Endothelial cell of hepatic sinusoid (primary cell): ENCODE measurements at regions not wholly inside any gene's neighbourhood (a gene's known extent, or its start where the extent isn't known, plus 50 kb on each side); places are given as distances from the start of the nearest gene placed in this dataset.

Experiments used
- in situ Hi-C: cut with HindIII; loops from 2 replicates; pipeline ENCODE4 v1.10.0; 2017; ENCODE audit warnings: low sequenced_read_pairs

DNA sequence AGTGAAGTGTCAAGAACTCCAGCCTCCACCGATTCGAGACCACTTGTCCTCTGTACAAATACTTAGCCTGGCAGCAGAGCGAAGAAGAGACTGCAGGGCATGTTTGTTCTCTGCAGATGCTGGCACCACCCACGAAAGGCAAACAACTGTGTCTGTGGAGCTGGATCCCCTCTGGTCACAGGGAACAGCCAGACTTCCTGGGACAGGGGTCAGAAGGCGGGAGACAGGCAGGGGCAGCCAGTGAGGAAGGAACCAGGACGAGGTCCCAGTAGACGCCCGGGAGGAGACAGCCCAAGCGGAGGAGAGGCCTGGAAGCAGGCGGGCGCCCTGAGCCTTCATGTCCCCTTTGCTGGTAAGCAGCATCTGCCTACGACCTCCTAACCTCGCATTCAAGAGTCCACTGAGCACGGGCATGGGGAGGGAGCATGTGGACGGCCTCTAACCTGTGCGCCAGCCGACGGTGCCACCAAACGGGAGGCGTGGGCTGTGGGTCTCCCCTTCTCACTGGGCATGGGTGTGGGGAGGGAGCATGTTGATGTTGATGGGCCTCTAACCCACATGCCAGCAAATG is 265.5 kb downstream of the DLL1 start:
- in situ Hi-C loops, result no loop called here

DNA sequence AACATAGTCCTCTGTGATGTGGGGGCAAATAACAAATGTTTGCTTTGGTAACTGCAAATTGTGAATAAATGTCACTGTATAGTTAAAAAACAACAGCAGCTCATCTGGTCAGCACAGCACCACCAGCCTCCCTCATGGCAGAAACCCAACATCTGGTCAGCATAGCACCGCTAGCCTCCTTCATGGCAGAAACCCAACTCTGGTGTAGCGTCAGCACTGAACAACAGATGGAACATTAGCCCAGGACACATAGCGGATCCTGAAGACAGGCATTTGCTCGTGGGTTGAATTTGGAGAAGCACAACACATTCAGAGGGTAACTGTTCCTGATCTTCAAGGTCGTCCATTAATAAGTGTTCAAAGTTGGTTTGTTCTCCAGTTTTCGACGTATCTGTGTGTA is 265.9 kb downstream of the DLL1 start:
- in situ Hi-C loops, result no loop called here

DNA sequence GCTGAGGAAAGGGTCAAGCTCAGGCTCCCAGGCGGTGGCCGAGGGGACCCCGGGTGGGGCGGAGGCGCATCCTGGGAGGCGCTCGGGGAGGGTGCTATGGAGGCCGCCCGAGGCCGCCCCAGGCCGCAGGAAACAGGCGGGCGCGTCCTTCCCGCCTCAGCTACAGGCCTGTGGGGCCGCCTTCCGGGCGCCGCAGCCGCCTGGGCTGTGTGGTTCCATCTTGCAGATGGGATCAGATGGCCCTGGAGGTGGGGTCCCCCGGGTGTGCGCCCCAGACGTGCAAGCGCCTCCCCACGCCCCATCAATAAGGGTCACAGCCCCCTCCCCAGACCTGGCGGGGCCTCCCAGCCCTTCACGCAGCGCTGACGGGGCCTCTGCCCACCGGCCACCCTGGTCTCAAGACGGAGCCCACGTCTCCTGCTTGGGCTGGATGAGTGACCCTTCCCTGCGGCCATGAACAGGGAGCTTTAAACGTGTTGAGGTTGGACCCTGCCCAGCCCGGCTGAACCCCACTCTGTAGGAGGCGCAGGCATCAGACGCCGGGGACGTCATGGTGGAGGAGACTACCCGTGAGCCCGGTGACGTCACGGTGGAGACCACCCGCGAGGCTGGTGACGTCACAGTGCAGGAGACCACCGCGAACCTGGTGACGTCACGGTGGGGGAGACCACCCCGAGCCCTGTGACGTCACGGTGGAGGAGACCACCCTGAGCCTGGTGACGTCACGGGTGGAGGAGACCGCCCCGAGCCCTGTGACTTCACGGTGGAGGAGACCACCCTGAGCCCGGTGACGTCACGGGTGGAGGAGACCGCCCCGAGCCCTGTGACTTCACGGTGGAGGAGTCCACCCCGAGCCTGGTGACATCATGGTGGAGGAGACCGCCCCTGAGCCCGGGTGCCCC is 267.0 kb downstream of the DLL1 start:
- in situ Hi-C loops, result no loop called here

DNA sequence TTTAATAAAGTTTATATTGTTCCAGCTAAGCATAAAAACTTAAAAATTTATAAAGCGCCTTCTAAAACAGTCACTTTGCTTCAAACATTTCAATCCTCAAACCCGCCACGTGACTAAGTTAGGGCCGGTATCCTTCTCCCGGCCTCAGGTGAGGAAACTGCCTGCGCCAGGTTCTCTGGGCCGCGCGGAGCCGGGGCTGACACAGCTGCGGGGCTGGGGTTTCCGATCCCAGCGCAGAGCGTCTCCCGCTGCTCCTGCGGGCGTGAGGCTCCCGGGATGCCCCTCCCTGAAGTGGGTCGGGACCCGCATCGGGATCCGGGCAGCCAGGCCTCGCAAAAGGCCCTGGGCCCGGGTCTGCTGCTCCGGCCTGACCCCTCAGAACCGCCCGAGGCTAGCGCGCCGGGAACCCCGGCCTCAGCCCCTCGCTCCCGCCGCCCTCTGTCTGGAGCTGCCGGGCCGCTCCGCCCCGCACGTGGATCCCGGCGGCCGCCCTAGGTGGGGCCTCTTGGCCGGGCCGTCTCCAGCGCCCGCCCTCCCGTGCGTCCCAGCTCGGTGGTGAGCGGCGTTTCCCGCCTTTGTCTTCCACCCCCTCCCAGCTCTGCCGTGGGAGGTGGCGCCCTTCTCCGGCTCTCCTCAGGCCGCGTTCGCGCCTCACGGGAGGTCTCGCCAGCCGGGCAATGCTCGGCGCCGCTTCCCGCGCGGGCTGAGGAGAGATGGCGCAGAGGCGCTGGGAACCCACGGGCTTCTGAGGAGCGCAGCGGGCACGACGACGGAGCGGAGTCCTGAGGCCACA is 267.9 kb downstream of the DLL1 start:
- in situ Hi-C loops, result no loop called here

DNA sequence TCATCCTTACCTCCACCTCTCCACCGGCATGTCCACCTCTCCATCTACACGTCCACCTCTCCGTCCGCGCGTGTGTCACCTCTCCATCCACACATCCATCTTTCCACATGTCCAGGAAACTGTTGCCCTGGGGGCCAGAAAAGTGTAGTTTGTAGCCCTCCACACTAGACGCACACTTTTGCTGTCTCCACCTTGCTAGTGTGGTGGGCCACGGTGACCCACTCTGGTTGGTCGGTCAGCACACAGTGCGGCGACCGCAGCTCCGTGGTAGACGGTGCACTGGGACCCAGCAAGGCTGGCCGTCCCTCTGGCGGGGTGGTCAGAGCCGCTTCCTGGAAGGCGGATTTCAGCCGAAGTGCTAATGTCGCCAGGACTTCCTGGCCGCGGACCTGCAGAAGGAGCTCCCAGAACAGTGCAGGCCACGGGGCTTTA is 268.6 kb downstream of the DLL1 start:
- in situ Hi-C loops, result no loop called here

DNA sequence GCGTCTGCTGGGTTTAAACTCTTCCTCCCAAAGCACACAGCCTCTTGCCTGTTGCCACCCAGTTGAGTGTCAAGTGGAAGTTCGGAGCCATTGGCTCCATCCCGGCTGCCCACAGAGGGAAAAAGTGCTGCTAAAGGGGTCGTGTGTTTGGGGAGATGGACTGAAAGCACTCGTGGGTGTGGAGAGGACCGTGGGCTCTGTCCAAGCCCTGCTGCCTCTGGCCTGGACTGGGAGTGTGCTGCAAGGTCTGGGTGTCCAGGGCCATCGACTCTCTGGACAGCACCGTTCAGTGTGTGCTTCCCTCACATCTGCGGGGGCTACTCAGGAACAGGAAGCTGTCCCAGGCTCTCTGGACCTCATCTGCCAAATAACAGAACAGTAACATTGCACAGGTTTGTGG is 269.3 kb downstream of the DLL1 start:
- in situ Hi-C loops, result no loop called here

DNA sequence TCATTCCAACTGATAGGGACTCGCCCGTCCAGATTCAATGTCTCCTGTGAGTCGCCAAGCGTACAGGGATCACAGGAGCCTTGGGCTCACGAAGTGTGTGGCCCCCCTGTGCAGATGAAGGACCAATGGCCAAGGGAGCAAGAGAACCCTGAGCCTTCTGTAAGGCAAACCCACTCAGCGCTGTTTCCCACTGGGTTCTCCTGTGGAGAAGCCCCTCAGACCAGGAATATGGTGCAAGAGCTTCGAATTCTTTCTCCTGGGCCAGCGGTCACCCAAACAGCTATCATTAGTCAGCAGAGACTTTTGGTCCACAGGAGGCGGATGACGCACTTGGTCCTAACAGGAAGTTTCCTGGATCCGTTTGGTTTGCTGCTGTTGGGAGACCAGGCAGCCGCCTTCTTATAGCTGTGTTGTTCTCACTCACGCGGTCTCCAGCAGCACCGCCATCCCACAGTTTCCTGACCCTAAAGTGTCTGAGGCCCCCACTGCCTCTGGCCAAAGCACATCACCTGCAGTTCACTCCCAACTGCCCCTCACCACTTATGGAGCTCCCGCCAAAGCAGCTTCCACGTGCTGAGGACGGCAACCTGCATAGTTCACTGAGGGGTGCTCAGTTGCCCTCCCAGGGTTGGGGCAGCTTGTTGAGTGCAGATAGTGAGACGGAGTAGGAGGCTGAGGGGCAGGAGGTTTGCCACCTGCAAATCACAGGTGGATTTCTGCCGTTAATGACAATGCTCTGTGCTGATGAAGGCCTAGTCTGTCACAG is 268.6 kb downstream of the ERMARD start:
- in situ Hi-C loops, result loop anchor here (5.0 kb wide), 1 partner anchor 47 kb away; no protein-coding TSS in a partner anchor

DNA sequence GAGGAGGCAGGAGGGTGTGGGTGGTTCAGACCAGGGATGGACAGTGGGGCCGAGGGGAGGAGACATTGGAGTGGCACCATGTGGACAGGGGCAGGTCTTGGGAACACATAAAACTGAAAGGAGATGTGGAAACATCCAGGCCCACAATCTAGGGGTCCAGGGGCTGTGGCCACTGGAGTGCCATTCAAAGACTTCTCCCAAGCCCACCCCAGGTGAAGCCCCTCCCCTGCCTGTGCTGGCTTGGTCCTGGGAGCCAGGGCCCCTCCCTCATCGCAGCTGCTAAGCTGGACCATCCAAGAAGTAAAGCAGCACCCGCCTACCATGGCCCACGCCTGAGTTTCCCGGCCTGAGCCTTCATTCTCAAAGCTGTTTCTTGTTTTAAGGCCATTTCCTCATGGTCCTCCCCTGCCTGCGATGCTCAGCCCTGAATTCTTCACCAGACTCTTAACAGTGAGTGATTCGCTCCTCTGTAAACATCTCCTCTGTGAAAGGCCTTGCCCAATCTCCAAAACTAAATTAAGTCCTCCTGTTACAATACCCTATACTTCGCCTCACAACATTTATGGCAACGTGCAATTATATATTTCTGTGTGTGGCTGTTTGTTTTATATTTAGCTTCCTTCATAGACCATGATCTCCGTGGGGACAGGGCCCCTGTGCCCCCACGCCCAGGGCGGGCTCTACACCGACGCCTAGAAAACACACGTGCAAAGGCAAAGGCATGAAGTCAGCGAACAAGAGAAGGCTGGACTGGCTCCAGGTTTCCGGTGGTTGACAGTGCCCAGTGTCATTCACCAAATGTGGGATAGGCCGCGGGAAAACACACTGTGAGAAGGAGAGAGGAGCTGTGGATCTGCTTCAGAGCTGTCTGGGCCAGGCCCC is 267.8 kb downstream of the ERMARD start:
- in situ Hi-C loops, result loop anchor here (5.0 kb wide), 1 partner anchor 48 kb away; no protein-coding TSS in a partner anchor

DNA sequence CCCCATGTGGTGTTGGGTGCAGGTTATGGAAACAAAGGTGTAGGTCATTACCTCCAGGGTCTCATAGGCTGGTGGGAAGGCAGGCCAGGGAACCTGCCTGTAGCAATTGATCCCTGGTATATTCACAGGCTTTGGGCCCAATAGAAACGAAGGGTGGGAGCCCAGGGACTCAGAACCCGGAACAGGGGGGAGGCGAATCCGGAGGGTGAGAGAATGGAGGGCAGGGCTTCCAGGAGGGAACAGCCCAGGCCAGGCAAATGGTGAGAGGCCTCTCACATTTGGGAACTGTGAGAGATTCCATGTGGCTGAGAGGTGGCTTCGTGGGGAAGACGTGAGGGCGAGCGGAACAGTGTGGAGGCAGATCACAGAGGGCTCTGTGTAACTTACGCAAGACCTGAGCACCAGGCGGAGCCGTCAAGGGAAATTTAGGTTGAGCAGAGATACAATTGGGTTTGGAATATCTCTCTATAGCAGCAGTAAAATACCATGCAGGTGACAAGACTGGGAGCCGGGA is 267.1 kb downstream of the ERMARD start:
- in situ Hi-C loops, result loop anchor here (5.0 kb wide), 1 partner anchor 49 kb away; no protein-coding TSS in a partner anchor

DNA sequence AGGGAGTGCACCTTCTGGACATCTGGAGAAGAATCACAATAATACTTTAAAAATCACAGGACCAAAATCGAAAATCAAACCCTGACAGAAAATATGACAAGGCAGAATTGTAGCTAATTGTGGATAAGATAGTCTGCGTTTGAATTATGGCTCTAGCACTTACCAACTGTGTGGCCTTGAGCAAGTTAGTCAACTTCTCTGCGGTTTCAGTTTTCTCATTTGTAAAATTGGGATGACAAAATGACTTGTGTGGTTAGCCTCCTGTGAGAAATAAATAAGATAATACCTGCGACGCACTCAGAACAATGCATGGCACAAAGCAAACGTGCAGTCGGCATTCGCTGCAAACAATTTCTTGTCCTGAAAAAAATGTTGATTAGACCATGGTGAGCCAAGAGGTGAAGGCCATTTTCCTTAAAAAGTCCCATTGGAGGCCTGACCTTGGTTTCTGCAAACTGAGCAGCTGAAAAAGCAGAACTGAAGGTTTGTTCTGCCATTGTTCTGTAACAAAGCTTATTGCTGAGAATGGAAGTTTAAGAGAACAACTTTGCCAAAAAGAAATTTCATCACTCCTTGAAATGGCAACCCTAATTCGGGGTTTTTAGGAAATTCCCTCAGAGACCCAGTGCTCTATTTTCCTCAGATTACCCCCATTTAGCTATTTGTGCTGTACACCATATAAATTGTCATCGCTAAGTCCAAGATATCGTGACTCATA is 266.3 kb downstream of the ERMARD start:
- in situ Hi-C loops, result loop anchor here (5.0 kb wide), 1 partner anchor 50 kb away; no protein-coding TSS in a partner anchor

DNA sequence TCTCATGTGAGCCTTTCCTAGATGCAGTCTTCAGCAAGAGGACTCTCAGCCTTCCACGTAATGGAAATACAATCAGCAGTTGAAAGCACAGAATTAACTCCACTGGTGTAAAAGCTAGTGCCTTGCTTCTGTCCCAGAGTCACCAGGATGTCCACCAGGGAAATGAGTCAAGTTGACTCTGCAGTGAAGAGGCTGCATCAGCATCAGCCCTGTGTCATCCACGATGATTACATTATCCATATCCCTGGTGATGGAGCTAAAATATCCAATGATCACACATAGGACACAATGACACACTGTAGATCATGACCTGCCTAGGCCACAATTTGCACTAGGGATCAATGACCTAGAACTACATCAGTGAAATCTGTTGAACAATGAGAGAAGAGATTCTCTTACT is 262.4 kb downstream of the ERMARD start:
- in situ Hi-C loops, result no loop called here

DNA sequence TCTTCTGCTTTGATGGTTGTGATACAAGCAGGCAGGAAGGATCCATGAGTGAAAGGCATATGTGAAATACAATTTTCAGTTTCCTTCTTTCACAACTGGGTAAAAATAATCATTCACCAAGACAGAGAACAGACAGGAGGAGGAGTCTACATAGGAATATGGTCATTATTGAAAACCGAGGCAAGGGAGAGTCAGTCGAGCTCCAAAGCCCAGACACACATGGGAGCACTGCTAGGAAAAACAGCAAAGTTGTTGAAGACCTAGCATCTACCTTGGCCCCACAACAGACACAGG is 260.6 kb downstream of the ERMARD start:
- in situ Hi-C loops, result no loop called here

DNA sequence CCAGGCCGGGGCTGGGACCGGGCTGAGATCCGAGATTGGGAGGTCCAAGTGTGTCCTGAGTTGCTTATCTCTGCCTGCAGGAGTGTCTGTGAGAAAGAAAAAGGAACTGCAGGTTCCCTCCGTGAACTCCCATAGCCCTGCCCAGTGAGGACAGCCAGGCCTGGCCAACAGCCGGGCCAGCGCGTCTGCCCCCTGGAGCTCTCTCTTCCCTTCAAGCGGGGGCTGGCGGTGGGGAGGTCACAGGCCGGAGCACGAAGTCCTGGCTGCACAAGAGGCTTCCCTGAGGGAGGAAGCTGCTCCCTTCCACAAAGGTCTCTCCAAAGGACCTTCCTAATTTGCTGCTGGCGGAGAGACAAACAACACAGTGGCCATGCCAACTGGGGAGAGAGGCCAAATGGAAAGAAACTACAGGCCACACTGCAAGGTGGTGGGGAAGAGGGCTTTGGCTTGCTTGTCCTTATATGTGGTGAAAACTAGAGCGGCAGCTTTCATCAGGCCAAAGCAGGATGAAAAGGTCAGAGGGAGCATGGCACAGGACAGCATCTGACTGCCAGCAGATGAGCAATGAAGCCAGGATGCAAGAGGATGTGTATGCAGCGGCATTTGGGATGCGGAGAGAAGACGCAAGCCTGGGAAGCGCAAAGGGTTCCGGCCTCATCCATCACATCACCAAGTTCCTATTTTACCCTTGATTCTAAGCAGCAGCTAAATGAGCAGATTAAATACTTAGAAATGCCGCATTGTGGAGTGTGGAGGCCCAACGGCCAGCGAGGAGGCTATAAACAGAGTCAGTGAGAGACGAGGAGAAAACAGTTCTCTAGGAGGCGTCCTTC is 260.0 kb downstream of the ERMARD start:
- in situ Hi-C loops, result no loop called here

DNA sequence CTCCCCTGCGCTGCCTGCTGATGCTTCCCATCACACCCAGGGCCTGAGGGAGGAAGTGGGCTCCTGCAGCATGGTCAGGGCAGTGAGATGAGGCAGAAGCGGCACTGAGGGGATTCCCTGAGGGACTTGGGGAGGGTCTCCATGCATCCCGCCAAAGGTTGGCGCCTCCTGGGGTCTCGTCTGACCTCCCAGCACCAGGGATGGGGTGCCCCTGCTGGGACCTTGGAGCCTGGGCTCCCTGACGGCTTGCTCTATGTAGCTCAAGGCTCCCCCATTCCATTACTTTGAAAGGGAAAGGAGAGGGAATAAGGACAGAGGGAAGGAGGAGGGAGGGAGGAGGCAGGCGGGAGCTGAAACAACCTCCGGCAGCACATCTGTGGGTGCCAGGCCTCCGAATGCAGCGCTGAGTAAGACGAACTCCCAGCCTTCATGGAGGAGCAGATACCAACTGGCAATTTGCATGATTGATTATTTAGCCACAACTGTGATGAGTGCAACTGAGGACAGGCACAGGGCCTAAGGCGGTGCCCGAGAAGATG is 259.3 kb downstream of the ERMARD start:
- in situ Hi-C loops, result no loop called here

DNA sequence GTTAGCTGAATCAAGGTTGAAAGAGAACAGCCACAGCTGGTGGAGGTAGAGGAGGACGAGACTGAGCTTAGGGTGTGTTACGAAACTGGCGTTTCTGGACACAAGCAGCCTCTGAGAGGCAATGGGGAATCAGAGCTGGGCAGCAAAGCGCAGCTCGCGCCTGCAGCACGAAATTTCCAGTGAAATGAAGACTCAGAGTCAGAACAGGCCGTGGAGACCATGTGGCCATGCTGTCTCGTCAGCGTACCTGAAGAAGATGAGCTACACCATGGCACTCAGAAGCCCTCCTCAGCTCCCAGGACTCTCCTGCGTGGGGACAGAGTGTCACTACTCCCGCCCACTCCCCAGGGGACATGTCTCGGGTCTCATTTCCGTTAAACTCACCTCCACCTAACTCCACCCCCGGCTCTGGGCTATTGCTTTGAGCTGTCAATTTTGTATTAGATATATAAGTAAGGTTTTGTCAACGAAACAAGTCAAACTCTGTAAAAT is 256.9 kb downstream of the ERMARD start:
- in situ Hi-C loops, result no loop called here

DNA sequence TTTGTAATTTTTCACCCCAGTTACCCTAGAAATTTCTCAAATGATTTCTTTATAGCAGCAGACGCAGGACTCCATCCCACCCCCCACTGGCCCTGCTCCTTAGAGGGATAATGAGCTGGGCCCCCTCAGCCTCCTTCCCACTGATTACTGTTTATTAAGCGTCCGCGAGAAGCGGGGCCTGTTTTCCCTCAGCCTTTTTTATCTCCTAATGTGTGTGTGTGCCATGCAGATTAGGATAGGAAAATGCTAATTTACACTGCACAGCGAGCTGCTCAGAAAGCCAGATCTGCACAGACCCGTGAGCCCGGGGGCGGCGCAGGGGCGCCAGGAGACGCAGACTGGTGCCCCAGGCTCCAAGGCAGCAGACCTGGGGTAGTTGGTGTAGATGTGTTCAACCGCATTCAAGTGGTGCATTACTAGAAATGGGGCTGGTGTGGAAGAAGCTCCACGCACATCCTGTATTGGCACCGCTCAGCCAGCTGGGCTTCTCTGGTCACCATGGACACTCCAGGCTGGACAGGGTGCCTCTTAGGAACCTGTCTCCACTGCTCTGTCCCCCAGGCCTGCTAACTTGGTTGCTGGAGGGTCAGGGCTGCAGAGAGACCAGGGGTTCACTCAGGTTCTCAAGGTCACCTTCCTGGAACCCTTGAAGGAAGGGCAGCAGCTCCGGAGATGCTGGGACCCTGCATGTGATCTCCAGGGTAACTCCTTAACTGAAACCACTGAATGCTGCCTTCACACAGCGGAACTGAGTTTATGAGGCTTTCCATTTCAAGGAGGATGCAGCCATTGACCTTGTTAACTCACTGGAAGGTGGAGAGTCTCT is 256.3 kb downstream of the ERMARD start:
- in situ Hi-C loops, result no loop called here
